GM23338 (cell line): ENCODE measurements at regions not wholly inside any gene's neighbourhood (a gene's known extent, or its start where the extent isn't known, plus 50 kb on each side); places are given as distances from the start of the nearest gene placed in this dataset.

ENCODE experiments used
- CREB1 ChIP-seq: fragments of 250-450 bp; sonication (Bioruptor Pico); IDR thresholded peaks from 2 replicates; pipeline ENCODE4 v1.5.0; 2020; ENCODE audit warnings: low read depth, mild to moderate bottlenecking, moderate library complexity
- CTCF ChIP-seq, 2 experiments: fragments of 200-600 bp in 1 of 2; sonication (generic) in 1 of 2; conservative IDR thresholded peaks; 2 replicates each; pipeline versions ENCODE4 v1.5.1 to v1.6.1; 2016 to 2017; ENCODE audit warnings: antibody characterized with exemption in 2 of 2, low read depth in 2 of 2, mild to moderate bottlenecking in 2 of 2, moderate library complexity in 1 of 2
- EZH2 ChIP-seq: fragments of 200-600 bp; sonication (generic); IDR thresholded peaks from one replicate; pipeline ENCODE4 v1.8.0; 2017; ENCODE audit warnings: antibody characterized with exemption, mild to moderate bottlenecking, low read depth; ENCODE audit not compliant: unreplicated experiment
- EZH2phosphoT487 ChIP-seq: fragments of 200-600 bp; sonication (generic); IDR thresholded peaks from one replicate; pipeline ENCODE4 v1.8.1; 2018; ENCODE audit warnings: antibody characterized with exemption; ENCODE audit not compliant: unreplicated experiment
- NANOG ChIP-seq: IDR thresholded peaks from 2 replicates; pipeline ENCODE4 v1.6.1; 2016; ENCODE audit warnings: antibody characterized with exemption, borderline replicate concordance
- STAT1 ChIP-seq: IDR thresholded peaks from one replicate; pipeline ENCODE4 v1.6.1; 2016; ENCODE audit warnings: antibody characterized with exemption; ENCODE audit not compliant: unreplicated experiment
- ZNF114 ChIP-seq: fragments of 250-450 bp; sonication (Bioruptor Pico); IDR thresholded peaks from 2 replicates; pipeline ENCODE4 v1.5.0; 2020; ENCODE audit warnings: mild to moderate bottlenecking, moderate library complexity
- ZNF331 ChIP-seq: fragments of 250-450 bp; sonication (Bioruptor Pico); IDR thresholded peaks from 2 replicates; pipeline ENCODE4 v1.5.0; 2020; ENCODE audit warnings: low read depth, mild to moderate bottlenecking, moderate library complexity
- TF ChIP-seq, protein P1 (sequence below): IDR thresholded peaks from one replicate; pipeline ENCODE4 v1.6.1; 2018; ENCODE audit warnings: antibody characterized with exemption; ENCODE audit not compliant: unreplicated experiment

GRCh38 chr3:78087134-78087533, 1047.2 kb downstream of the ROBO2 start:
- TF ChIP-seq EZH2 (no peak), CREB1 (CRISPR knock-in tag) (no peak), CTCF (conservative IDR thresholded peaks at IDR 0.05; ENCODE audit: low read depth in 2 of 2) (no peak), ZNF331 (CRISPR knock-in tag) (no peak), ZNF114 (CRISPR knock-in tag) (no peak), STAT1 (no peak), EZH2phosphoT487 (no peak), NANOG (no peak)
- TF ChIP-seq, protein P1, sequence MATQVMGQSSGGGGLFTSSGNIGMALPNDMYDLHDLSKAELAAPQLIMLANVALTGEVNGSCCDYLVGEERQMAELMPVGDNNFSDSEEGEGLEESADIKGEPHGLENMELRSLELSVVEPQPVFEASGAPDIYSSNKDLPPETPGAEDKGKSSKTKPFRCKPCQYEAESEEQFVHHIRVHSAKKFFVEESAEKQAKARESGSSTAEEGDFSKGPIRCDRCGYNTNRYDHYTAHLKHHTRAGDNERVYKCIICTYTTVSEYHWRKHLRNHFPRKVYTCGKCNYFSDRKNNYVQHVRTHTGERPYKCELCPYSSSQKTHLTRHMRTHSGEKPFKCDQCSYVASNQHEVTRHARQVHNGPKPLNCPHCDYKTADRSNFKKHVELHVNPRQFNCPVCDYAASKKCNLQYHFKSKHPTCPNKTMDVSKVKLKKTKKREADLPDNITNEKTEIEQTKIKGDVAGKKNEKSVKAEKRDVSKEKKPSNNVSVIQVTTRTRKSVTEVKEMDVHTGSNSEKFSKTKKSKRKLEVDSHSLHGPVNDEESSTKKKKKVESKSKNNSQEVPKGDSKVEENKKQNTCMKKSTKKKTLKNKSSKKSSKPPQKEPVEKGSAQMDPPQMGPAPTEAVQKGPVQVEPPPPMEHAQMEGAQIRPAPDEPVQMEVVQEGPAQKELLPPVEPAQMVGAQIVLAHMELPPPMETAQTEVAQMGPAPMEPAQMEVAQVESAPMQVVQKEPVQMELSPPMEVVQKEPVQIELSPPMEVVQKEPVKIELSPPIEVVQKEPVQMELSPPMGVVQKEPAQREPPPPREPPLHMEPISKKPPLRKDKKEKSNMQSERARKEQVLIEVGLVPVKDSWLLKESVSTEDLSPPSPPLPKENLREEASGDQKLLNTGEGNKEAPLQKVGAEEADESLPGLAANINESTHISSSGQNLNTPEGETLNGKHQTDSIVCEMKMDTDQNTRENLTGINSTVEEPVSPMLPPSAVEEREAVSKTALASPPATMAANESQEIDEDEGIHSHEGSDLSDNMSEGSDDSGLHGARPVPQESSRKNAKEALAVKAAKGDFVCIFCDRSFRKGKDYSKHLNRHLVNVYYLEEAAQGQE, result no peak
